Muscle layer of duodenum (tissue), 2 donors: ENCODE measurements at regions not wholly inside any gene's neighbourhood (a gene's known extent, or its start where the extent isn't known, plus 50 kb on each side); places are given as distances from the start of the nearest gene placed in this dataset.

ENCODE experiments used
- H3K27ac ChIP-seq: one replicate; pipeline ENCODE4 v1.7.0; 2013; ENCODE audit warnings: mild to moderate bottlenecking, low read length
- H3K27me3 ChIP-seq: one replicate; pipeline ENCODE4 v1.7.0; 2013; ENCODE audit warnings: low read depth, mild to moderate bottlenecking, control low read depth, low read length
- H3K36me3 ChIP-seq, 2 donors: one replicate each; pipeline ENCODE4 v1.7.0; 2013; ENCODE audit warnings: low read length in 2 of 2, control low read depth in 1 of 2, mild to moderate bottlenecking in 1 of 2; ENCODE audit not compliant: insufficient read depth in 2 of 2, control insufficient read depth in 1 of 2
- H3K4me1 ChIP-seq, 2 donors: one replicate each; pipeline ENCODE4 v1.7.0; 2013; ENCODE audit warnings: low read length in 2 of 2, mild to moderate bottlenecking in 2 of 2, control low read depth in 1 of 2, moderate library complexity in 1 of 2; ENCODE audit not compliant: insufficient read depth in 2 of 2, control insufficient read depth in 1 of 2
- H3K4me3 ChIP-seq, 2 donors: one replicate each; pipeline ENCODE4 v1.7.0; 2013; ENCODE audit warnings: low read length in 2 of 2, low read depth in 1 of 2, mild to moderate bottlenecking in 1 of 2
- H3K9me3 ChIP-seq, 2 donors: one replicate each; pipeline ENCODE4 v1.7.0; 2013; ENCODE audit warnings: low read length in 2 of 2, control low read depth in 1 of 2, mild to moderate bottlenecking in 1 of 2; ENCODE audit not compliant: control insufficient read depth in 1 of 2
- donor health status: healthy.

DNA sequence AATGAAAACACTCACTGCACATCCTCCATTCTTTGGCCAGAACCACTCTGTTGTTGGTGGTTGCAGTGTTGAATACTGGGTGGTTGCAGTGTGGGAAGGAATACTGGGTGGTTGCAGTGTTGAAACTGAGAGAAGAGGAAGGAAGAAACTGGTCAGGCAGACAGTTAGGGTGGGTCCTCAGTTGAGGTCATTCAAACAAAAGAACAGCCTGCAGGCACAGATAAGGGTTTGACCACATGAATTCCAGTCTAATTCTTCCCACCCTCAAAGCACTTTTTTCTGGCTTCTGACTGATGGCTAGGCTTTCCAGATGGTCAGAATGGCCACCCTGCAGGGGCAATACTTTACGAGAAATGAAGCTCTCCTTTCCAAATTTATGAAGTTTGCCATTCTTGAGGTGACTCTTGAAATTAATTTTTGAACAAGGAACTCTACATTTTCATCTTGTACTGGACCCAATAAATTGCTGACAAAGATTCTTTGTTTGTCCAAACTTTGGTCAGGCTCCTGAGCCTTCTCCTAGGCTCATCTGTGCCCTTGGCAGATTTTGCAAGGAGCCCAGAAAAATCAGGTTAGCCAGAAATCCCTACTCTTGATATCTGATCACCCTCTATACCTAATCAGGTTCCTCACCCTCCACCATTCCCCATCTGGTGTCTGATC lies 596.6 kb upstream of the CDH5 start:
- no peak overlapping the region for H3K4me3 ChIP-seq
- H3K27me3 ChIP-seq = no peaks in the 10 kb centered on the region
- peaks cover 4 to 5% of the 10 kb centered on the region in 2 donors for H3K9me3 ChIP-seq
- no peaks in the 10 kb centered on the region for H3K36me3 ChIP-seq
- no peak overlapping the region for H3K27ac ChIP-seq
- no peaks in the 10 kb centered on the region for H3K4me1 ChIP-seq

DNA sequence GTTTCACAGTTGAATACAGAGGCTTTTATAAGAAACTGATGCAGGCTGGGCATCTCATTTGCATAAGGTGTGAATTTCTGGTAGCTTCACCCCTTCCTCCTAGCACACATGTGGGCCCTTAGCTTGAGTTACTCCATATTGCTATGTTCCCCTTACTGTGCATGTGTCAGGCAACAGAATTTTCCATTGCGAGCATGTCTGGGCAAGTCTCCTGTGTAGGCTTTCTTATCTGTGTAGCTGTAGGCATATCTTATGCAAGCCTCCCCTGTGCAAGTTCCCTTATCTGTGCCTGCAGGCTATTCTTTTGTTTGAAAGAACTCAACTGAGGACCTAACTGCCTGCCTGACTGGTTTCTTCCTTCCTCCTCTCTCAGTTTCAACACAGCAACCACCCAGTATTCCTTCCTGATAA lies 597.4 kb upstream of the CDH5 start:
- no peaks in the 10 kb centered on the region for H3K27me3 ChIP-seq
- no peak overlapping the region for H3K27ac ChIP-seq
- H3K4me3 ChIP-seq = no peak overlapping the region
- peaks cover 4 to 5% of the 10 kb centered on the region in 2 donors for H3K9me3 ChIP-seq
- no peaks in the 10 kb centered on the region for H3K4me1 ChIP-seq
- H3K36me3 ChIP-seq = no peaks in the 10 kb centered on the region

DNA sequence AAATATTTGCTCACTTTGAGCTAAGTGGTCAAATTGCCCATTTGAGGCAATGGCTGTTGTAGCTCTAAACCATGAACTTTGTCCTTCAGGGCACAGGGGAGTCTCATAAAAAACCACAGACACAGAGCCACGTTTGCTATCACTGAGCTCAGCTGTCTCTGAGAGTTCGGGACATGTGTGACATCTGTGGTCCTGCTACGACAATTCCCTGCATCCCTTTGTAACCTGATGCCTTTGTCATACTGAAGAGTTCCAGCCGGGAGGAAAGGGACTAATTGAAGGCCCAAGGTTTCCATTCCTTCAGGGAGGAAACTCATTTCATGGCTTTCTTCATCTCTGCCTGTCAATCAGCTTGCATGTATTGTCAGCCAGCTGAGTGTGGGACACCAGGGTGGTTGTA lies 599.4 kb upstream of the CDH5 start:
- Histone ChIP-seq H3K4me3 (no peak overlapping the region), H3K9me3 (peaks cover 4 to 5% of the 10 kb centered on the region in 2 donors), H3K36me3 (no peaks in the 10 kb centered on the region), H3K27ac (no peak overlapping the region), H3K4me1 (no peaks in the 10 kb centered on the region), H3K27me3 (no peaks in the 10 kb centered on the region)

DNA sequence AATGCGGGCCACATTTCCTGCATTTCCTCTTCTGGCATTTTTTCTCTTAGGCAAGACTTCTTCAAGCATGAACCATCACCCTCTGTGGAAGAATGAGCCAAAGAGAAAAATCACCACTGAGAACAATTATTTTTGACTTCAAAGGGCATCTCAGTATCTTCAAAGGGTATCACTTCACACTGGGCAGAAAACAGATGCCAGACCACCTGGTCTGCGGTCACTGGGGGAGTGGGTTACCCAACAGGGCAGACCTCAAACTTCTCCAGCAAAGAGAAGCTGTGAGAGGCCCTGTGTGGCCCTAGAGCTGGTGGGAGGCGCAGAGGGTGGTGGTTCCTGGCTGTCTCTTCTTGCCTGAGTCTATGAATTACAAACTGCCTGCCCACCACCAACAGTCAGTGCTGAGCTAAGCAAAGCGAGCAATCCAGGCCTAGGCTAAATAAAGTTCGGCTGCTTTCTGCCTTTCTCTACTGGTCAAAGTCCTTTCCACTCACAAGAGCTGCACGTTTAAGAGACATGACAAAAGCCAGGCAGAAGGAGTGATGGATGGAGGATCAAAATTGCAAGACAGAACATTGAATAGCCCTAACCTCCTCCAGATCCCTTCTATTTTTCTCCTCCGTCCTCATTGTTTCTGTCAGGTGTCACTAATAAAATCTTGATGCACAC lies 602.7 kb upstream of the CDH5 start:
- no peaks in the 10 kb centered on the region for H3K9me3 ChIP-seq
- no peak overlapping the region for H3K27ac ChIP-seq
- no peaks in the 10 kb centered on the region for H3K27me3 ChIP-seq
- H3K4me1 ChIP-seq = no peaks in the 10 kb centered on the region
- no peaks in the 10 kb centered on the region for H3K36me3 ChIP-seq
- no peak overlapping the region for H3K4me3 ChIP-seq

DNA sequence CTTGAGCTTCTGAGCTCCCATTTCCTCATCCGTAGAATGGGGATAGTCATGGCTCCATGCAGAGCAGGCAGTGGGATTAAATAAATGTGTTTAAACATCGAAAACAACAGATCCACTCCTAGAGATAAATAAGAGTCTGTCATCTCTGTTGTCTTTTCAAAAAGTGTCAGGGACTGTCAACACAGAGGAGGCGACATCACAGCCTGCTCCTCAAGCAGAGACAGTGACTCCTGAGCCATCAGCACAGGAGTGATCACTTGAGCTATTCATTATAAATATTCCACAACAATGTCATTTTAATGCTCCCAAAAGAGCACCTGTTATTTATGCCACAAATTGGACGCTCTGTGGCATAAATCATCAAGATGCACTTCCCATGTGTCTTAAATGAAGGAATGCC lies 605.6 kb upstream of the CDH5 start:
- H3K27ac ChIP-seq = no peak overlapping the region
- no peaks in the 10 kb centered on the region for H3K27me3 ChIP-seq
- H3K9me3 ChIP-seq = no peaks in the 10 kb centered on the region
- H3K4me3 ChIP-seq = no peak overlapping the region
- H3K4me1 ChIP-seq = no peaks in the 10 kb centered on the region
- no peaks in the 10 kb centered on the region for H3K36me3 ChIP-seq

DNA sequence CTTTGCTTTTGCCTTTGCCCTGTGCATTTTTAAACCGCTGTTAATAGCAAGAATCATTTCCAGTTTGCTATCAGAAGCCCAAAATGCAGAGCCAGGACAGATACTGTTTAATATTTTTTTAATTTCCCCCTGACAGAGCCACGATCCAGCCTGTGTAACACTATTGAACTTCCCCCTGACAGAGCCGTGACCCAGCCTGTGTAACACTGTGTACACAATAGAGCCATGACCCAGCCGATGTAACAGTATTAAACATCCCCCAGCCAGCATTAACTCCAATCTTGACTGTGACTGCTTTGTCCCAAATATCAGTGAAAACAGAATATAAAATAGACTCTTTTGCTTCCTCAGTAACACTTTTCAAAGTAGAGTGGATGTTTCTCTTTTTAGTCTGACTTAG lies 607.9 kb upstream of the CDH5 start:
- Histone ChIP-seq H3K4me1 (no peaks in the 10 kb centered on the region), H3K36me3 (no peaks in the 10 kb centered on the region), H3K27me3 (no peaks in the 10 kb centered on the region), H3K9me3 (no peaks in the 10 kb centered on the region), H3K27ac (no peak overlapping the region), H3K4me3 (no peak overlapping the region)

DNA sequence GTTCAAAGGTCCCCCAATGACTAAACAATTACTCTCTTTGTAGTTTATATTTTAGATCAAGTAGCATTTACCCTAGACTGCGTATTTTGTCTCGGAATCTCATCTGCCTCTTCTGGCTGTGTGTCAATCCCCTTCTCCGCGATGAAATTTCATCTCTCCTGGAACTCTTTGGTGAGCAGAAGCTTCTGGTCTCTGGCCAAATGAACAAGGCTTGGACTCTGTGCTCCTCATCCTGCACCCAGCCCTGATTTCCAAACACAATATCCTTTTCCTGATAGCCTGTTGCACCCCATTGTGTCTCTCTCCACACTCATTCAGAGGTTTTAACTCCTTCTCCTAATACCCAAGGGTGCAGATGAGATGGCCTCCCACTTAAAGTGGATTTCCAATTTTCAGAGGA lies 609.4 kb upstream of the CDH5 start:
- no peaks in the 10 kb centered on the region for H3K9me3 ChIP-seq
- no peaks in the 10 kb centered on the region for H3K36me3 ChIP-seq
- H3K27ac ChIP-seq = no peak overlapping the region
- no peaks in the 10 kb centered on the region for H3K4me1 ChIP-seq
- H3K4me3 ChIP-seq = no peak overlapping the region
- H3K27me3 ChIP-seq = no peaks in the 10 kb centered on the region

DNA sequence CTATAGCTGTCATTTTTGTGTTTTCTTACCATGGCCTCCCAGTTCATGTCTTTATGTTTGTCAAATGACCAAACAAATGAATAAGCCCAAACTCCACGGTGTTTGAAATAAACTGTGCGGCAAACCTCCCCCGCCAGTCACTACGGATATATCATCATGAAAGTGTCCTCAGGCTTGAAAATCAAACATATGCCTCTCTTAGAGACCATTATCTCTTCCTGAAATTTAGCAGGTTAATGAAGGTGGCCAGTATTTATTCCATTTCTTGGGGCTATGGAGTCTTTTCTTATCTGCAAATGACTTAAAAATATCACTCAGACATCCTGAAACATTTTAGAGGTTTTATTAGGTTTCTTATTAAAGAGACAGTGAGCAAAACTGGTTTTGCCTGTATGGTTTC lies 610.3 kb upstream of the CDH5 start:
- H3K36me3 ChIP-seq = no peaks in the 10 kb centered on the region
- H3K4me3 ChIP-seq = no peak overlapping the region
- no peaks in the 10 kb centered on the region for H3K4me1 ChIP-seq
- no peak overlapping the region for H3K27ac ChIP-seq
- H3K9me3 ChIP-seq = no peaks in the 10 kb centered on the region
- no peaks in the 10 kb centered on the region for H3K27me3 ChIP-seq

DNA sequence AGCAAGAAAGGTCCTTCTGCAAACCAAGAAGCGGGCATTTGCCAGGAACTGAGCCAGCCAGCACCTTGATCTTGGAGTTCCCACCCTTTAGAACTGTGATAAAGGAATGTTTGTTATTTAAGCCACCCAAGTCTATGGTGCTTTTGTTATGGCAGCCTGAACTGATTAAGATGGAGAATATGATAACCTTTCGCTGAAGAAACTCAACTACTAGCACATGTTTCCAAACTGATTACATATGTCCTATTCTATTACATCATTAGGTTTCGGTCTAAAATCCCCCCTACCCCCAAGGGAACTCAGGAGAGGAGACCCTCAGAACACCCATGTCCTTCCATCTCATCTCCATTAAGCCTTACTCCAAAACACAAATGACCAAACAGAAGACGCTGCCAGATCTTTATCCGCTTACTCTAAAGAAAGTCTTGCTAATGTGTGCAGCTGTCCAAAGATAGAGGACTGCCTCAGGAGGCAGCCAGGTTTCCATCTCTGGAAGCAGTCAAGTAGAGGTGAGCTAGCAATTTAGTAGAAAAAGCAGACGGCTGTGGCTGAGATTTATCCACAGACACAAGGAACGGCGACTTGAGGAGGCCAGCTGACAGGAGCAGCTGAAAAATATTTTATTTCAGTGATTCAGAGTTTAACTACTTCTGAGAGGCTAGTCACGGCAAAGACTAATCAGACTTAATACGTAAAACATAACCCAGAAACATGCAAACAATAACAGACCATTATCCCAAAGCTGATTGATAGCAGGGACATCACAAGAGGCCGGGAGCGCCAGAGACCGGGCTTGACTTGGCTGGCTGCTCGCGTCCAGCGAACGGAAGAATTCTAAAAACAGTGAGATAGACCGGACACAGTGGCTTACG lies 611.4 kb upstream of the CDH5 start:
- no peak overlapping the region for H3K4me3 ChIP-seq
- no peak overlapping the region for H3K27ac ChIP-seq
- H3K36me3 ChIP-seq = no peaks in the 10 kb centered on the region
- H3K9me3 ChIP-seq = no peaks in the 10 kb centered on the region
- no peaks in the 10 kb centered on the region for H3K4me1 ChIP-seq
- H3K27me3 ChIP-seq = no peaks in the 10 kb centered on the region

DNA sequence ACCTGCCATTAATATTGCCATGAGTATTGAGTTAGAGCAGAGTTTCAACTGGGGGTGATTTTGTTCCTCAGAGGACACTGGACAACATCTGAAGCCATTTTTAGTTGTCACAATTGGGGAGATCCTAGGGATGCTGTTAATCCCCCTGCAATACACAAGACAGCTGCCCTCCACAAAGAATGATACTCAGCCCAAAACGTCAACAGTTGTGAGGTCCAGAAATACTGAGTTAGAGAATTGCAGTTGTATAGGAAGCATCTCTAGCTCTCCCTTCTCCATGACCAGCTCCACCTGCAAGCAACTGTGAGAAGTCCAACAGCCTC lies 614.0 kb upstream of the CDH5 start:
- Histone ChIP-seq H3K4me3 (no peak overlapping the region), H3K4me1 (no peaks in the 10 kb centered on the region), H3K27ac (no peak overlapping the region), H3K27me3 (no peaks in the 10 kb centered on the region), H3K9me3 (no peaks in the 10 kb centered on the region), H3K36me3 (no peaks in the 10 kb centered on the region)

DNA sequence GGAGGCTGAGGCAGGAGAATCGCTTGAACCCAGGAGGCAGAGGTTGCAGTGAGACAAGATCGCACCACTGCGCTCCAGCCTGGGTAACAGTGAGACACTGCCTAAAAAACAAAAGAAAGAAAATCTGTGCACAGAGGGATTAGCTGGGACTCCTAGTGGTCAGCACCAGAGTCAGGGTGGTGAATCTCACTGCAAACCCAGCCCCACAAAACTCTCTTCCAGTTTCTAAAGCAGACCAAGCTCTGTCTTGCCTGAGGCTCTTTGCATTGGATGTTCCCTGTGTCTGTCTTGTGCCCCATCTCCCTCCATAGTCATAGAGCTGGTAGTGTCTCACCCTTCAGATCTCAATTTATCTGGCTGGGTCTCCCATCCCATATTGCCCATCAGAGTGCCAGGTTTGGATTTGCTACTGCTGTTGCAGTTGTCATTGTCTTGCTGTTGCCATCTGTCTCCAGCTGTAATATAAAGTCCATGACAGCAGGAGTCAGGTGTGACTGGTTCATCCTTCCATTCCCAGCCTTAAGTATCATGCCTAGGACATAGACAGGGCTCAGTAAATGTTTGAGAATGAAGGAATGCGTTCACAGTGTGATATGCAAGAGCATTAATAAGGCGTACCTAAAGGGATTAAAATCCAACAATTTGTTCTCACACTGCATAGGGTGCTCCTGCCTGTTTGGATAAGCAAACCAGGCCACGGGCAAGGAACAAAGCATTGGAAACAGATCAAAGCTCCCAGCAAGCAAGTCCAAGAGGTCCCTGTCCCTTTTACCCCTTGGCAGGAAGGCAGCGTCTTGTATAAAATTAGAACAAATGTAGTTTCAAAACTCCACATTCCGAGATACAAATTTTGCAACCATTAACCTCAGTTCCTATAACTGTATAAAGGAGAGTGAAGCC lies 614.6 kb upstream of the CDH5 start:
- no peak overlapping the region for H3K27ac ChIP-seq
- no peaks in the 10 kb centered on the region for H3K4me1 ChIP-seq
- H3K27me3 ChIP-seq = no peaks in the 10 kb centered on the region
- no peaks in the 10 kb centered on the region for H3K9me3 ChIP-seq
- no peaks in the 10 kb centered on the region for H3K36me3 ChIP-seq
- H3K4me3 ChIP-seq = no peak overlapping the region
